ENCODE measurements at regions not wholly inside any gene's neighbourhood (a gene's known extent, or its start where the extent isn't known, plus 50 kb on each side); places are given as distances from the start of the nearest gene placed in this dataset.

DNA sequence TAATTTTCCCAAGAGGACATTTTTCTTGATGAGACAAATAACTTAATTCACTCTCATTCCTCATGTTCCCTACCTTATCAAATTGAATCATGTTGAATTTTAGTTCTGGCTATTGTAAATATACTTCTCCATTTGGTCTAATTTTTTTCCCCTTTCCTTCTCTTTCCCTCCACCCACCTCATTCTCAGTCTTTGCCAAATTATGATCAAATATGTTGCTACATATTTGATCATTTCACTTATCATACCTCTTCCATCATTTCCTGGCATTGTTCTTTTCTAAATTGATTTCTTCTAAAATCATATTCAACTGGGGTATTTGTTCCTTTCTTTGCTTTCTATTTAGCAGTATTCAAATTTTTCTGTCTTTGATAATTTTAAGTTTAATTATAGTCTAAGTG is 52.3 kb downstream of the HDGFL1 start:
- POLR2A ChIA-PET, result no interaction called here

DNA sequence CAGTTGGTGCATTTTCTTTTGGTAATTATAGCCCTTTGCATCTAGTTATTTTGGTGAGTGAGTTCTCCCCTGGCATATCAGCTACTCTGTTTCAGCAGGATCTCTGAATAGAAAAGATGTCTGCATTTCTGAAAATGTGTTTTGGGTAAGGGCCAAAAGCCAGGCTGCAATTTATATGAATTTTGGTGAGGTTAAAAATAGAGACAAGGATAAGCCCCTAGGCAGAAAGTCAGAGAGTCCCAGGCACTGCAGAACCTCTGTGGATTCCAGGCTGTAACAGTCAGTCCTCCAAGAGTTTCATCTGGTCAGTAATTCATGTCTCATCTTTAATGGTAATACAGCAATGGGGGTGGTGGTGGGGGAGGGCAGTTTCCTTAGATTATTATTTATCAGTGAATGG is 53.0 kb downstream of the HDGFL1 start:
- no peak overlapping the region for H3K27ac Mint-ChIP-seq
- peaks cover 2% of the 10 kb centered on the region for H3K36me3 Mint-ChIP-seq (ENCODE audit: low read depth)
- H3K4me3 Mint-ChIP-seq, result no peak overlapping the region
- peaks cover 11% of the 10 kb centered on the region for H3K9me3 Mint-ChIP-seq (ENCODE audit: low read depth)
- intact Hi-C loops (cut with DNase I, micrococcal nuclease), result no loop called here
- ATAC-seq, result no peak
- no peaks in the 10 kb centered on the region for H3K27me3 Mint-ChIP-seq
- no peak for DNase-seq
- POLR2A ChIA-PET, result no interaction called here
- H3K4me1 Mint-ChIP-seq, result no peaks in the 10 kb centered on the region
- CTCF ChIA-PET, result no interaction called here

More for the DNA sequence above, 52.3 kb downstream of the HDGFL1 start:
- CTCF ChIA-PET, result no interaction called here
- ATAC-seq, result no peak
- H3K27me3 Mint-ChIP-seq, result no peaks in the 10 kb centered on the region
- no peak overlapping the region for H3K4me3 Mint-ChIP-seq
- no peak for DNase-seq
- H3K9me3 Mint-ChIP-seq (ENCODE audit: low read depth), result peaks cover 7% of the 10 kb centered on the region
- intact Hi-C loops (cut with DNase I, micrococcal nuclease), result no loop called here
- no peak overlapping the region for H3K27ac Mint-ChIP-seq
- H3K36me3 Mint-ChIP-seq (ENCODE audit: low read depth), result no peaks in the 10 kb centered on the region
- H3K4me1 Mint-ChIP-seq, result no peaks in the 10 kb centered on the region

DNA sequence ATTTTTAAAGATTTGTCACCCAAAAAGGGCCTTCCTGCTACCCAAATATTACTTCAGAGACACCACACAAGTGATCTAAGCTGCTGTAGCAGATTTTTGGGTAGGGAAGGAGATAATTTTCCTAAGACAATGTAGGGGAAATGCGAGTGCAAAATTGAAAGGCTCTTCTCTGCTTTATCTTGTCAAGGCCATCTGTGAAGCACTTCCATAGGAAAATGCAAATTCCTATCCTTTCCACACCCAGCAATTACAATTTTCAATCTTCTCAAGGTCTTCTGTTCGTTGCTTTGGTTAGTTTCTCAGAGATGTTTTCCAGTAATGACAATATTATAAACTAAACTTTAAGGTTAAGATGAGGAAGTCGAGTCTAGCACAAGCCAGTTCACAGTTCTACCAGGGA is 53.4 kb downstream of the HDGFL1 start:
- Mint-ChIP-seq H3K27ac (no peak overlapping the region), H3K4me1 (no peaks in the 10 kb centered on the region), H3K9me3 (ENCODE audit: low read depth) (peaks cover 11% of the 10 kb centered on the region), H3K27me3 (no peaks in the 10 kb centered on the region), H3K36me3 (ENCODE audit: low read depth) (peaks cover 2% of the 10 kb centered on the region), H3K4me3 (no peak overlapping the region)
- intact Hi-C loops (cut with DNase I, micrococcal nuclease), result no loop called here
- ATAC-seq (no peak), DNase-seq (no peak)
- CTCF ChIA-PET, result no interaction called here
- POLR2A ChIA-PET, result no interaction called here

DNA sequence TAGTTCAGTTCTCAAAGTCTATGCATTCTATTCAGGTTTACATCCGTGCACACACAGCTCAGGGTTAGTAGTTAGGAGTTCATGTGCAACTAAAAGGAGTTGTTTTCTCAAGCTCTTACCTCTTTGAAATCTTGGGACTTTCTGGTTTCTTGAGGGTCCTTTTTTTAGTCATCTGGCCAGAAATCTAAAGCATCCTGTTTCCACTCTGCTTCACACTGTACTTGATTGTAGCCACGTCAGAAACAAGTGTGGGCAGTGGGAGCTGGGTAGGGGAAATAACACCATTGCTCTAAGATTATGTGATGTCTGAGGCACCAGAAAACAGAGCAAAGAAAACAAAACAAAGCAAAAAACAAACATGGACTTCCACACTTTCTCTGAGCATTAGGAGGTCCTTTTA is 58.3 kb downstream of the HDGFL1 start:
- no peaks in the 10 kb centered on the region for H3K4me1 Mint-ChIP-seq
- no peak overlapping the region for H3K4me3 Mint-ChIP-seq
- no peak for ATAC-seq
- H3K9me3 Mint-ChIP-seq (ENCODE audit: low read depth), result peaks cover 7% of the 10 kb centered on the region
- no peak for DNase-seq
- ChIA-PET CTCF (interaction anchor here (0.9 to 1.3 kb wide), 2 partner anchors 14 to 190 kb away, joined by 3 to 4 read pairs; no protein-coding TSS in a partner anchor), POLR2A (no interaction called here)
- H3K36me3 Mint-ChIP-seq (ENCODE audit: low read depth), result peaks cover 2% of the 10 kb centered on the region
- H3K27me3 Mint-ChIP-seq, result no peaks in the 10 kb centered on the region
- no peak overlapping the region for H3K27ac Mint-ChIP-seq
- intact Hi-C loops (cut with DNase I, micrococcal nuclease), result no loop called here

DNA sequence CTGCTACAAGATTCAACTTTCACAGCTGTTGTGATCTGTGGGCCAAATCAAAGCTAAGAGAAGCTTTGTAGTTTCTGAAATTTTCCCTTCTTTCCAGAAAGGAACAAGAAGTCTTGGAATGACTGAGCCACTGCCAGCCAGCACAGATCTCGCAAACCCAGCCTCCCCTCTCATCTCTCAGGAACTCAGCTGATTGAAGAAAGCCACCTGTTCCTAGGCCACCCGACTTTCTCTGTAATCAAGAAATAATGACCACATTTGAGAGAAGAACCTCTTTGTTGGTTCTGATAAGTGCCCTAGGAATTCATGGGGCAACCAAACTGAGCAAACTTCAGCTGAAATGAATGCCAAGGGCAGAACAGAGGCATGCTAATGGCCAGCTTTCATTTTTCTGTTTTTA is 61.7 kb downstream of the HDGFL1 start:
- Mint-ChIP-seq H3K27ac (no peak overlapping the region), H3K9me3 (ENCODE audit: low read depth) (peaks cover 7% of the 10 kb centered on the region), H3K36me3 (ENCODE audit: low read depth) (peaks cover 2% of the 10 kb centered on the region), H3K27me3 (no peaks in the 10 kb centered on the region), H3K4me3 (no peak overlapping the region), H3K4me1 (no peaks in the 10 kb centered on the region)
- ATAC-seq (no peak), DNase-seq (no peak)
- intact Hi-C loops (cut with DNase I, micrococcal nuclease), result no loop called here
- ChIA-PET CTCF (no interaction called here), POLR2A (no interaction called here)

DNA sequence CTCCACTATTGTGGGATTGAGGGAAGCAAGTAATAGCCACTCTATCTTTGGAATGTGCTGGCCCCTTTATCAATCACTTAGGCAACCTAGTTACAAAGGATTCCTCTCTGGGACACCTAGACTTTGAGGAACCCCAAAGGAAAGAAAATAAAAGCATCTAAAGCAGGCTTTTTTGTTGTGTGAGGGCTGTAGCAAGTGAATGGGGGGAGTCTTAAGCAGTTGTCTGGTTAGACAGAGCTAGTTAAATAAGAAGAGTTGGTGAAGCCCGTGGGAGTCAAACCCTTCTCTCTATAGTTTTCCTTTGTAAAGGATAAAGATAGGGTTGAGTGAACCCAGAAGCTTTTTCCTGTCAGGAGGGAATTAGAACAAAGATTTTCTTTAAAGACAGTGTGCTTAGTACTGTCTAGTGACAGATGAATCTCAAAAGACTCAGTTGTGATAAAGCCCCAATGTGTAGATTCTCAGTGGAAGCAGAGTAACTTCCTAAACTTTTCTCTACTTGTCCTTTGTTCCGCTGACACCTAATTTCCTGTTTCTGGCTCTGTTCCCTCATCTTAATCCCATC is 63.3 kb downstream of the HDGFL1 start:
- Mint-ChIP-seq H3K27ac (no peak overlapping the region), H3K36me3 (ENCODE audit: low read depth) (no peaks in the 10 kb centered on the region), H3K27me3 (no peaks in the 10 kb centered on the region), H3K4me1 (no peaks in the 10 kb centered on the region), H3K4me3 (no peak overlapping the region), H3K9me3 (ENCODE audit: low read depth) (no peaks in the 10 kb centered on the region)
- DNase-seq (no peak), ATAC-seq (no peak)
- ChIA-PET POLR2A (no interaction called here), CTCF (interaction anchor here (0.6 kb wide), 1 partner anchor 830 kb away, joined by 3 read pairs; no protein-coding TSS in a partner anchor)
- intact Hi-C loops (cut with DNase I, micrococcal nuclease), result no loop called here

DNA sequence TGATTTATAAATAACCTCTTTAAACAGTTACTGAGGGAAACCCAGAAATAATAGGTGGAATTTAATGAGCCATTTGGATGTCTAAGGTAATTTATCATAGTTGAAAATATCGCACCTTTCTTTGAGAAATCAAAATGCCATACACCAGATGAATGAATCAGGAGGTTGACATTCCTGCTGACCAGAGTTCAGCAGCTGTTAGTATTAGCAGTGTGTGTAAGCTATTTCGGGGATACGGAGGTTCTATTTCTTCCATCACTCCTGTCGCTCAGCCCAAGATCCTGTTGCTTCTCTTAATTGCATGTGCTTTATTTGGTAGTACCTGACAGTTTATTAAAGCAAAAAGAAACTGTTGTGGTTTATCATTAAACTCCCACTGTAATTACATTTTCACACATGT is 67.1 kb downstream of the HDGFL1 start:
- Mint-ChIP-seq H3K9me3 (ENCODE audit: low read depth) (no peaks in the 10 kb centered on the region), H3K4me3 (no peak overlapping the region), H3K36me3 (ENCODE audit: low read depth) (no peaks in the 10 kb centered on the region), H3K27ac (no peak overlapping the region), H3K27me3 (no peaks in the 10 kb centered on the region), H3K4me1 (no peaks in the 10 kb centered on the region)
- ChIA-PET POLR2A (no interaction called here), CTCF (interaction anchor here (1.1 kb wide), 1 partner anchor 11 kb away, joined by 3 read pairs; no protein-coding TSS in a partner anchor)
- no peak for DNase-seq
- intact Hi-C loops (cut with DNase I, micrococcal nuclease), result no loop called here
- no peak for ATAC-seq

DNA sequence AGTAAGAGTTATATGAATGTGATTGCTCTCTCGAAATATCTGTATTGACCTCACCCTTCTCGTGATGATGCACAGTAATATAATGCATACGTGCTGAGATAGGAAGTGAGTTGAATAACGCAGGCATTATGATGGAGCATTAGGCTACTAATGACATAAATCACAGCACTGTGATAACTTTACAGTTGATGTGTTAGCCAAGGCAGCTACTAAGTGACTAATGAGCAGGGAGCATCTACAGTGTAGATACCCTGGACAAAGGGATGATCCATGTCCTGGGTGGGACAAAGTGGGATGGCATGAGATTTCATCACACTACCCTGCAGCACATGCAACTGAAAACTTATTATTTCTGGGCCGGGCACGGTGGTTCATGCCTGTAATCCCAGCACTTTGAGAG is 68.4 kb downstream of the HDGFL1 start:
- POLR2A ChIA-PET, result no interaction called here
- CTCF ChIA-PET, result interaction anchor here (1.1 kb wide), 1 partner anchor 10 kb away, joined by 3 read pairs; no protein-coding TSS in a partner anchor
- H3K27ac Mint-ChIP-seq, result no peak overlapping the region

DNA sequence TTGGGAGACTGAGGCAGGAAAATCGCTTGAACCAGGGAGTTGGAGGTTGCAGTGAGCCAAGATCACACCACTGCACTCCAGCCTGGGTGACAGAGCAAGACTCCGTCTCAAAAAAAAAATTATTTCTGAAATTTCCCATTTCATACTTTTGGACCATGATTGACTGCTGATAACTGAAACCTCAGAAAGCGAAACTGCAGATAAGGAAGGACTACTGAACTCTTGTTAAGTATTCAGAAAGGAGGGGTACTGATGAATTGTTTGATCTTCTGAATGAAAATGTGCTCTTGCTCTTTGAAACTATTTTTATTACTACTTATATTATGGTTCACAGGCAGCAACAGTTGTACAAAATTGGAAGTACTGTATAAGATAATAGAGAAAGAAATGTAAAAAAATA is 69.0 kb downstream of the HDGFL1 start:
- Mint-ChIP-seq H3K27ac (no peak overlapping the region), H3K9me3 (ENCODE audit: low read depth) (no peaks in the 10 kb centered on the region), H3K4me3 (no peak overlapping the region), H3K4me1 (no peaks in the 10 kb centered on the region), H3K36me3 (ENCODE audit: low read depth) (no peaks in the 10 kb centered on the region), H3K27me3 (no peaks in the 10 kb centered on the region)
- ATAC-seq (no peak), DNase-seq (no peak)
- POLR2A ChIA-PET, result no interaction called here
- intact Hi-C loops (cut with DNase I, micrococcal nuclease), result no loop called here
- CTCF ChIA-PET, result no interaction called here

More for the DNA sequence above, 68.4 kb downstream of the HDGFL1 start:
- H3K36me3 Mint-ChIP-seq (ENCODE audit: low read depth), result no peaks in the 10 kb centered on the region
- H3K4me1 Mint-ChIP-seq, result no peaks in the 10 kb centered on the region
- DNase-seq (no peak), ATAC-seq (no peak)
- no peaks in the 10 kb centered on the region for H3K9me3 Mint-ChIP-seq (ENCODE audit: low read depth)
- no peak overlapping the region for H3K4me3 Mint-ChIP-seq
- H3K27me3 Mint-ChIP-seq, result no peaks in the 10 kb centered on the region
- intact Hi-C loops (cut with DNase I, micrococcal nuclease), result no loop called here

DNA sequence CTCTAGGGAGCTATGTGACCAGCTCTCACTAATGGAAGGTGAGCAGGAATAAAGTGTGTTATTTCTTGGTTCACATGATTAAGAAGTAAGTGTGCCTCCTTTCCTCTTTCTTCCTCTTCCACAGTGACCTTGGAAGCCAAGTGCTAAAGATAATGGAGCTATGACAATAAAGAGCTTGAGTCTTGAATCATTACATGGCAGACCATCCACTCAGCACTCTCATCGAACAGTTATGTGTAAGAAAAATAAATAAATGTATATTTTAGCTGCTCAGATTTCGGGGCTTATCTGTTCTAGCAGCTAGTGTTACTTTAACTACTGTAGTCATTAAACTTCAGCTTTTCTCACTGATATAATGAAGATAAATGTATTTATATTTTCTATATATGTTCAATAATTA is 72.9 kb downstream of the HDGFL1 start:
- no peak for ATAC-seq
- Mint-ChIP-seq H3K27me3 (no peaks in the 10 kb centered on the region), H3K4me3 (no peak overlapping the region), H3K36me3 (ENCODE audit: low read depth) (no peaks in the 10 kb centered on the region), H3K27ac (no peak overlapping the region), H3K4me1 (no peaks in the 10 kb centered on the region), H3K9me3 (ENCODE audit: low read depth) (no peaks in the 10 kb centered on the region)
- intact Hi-C loops (cut with DNase I, micrococcal nuclease), result no loop called here
- ChIA-PET POLR2A (no interaction called here), CTCF (interaction anchor here (0.9 kb wide), 1 partner anchor 14 kb away, joined by 3 read pairs; no protein-coding TSS in a partner anchor)
- DNase-seq, result no peak

DNA sequence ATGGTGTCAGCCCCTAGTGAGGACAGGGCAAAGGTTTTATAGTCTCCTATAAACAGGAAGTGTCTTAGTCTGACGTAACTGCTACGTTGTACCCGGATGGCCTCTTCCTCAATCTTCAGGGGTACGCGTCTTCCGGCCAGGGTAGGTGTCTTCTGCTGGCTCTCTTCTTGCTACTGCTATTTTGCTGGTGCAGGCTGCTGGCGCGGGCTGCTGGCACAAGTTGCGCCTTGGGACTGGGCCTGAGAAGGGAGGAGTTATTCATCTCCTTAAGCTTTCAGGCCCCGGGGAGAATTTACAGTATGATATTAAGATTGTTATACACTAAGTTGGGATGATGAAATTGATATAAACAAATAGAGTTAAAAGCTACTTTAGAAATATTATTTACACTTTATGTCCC is 74.4 kb downstream of the HDGFL1 start:
- H3K4me3 Mint-ChIP-seq, result no peak overlapping the region
- ATAC-seq (no peak), DNase-seq (no peak)
- POLR2A ChIA-PET, result no interaction called here
- H3K4me1 Mint-ChIP-seq, result no peaks in the 10 kb centered on the region
- H3K27me3 Mint-ChIP-seq, result no peaks in the 10 kb centered on the region
- CTCF ChIA-PET, result no interaction called here
- H3K36me3 Mint-ChIP-seq (ENCODE audit: low read depth), result no peaks in the 10 kb centered on the region
- H3K9me3 Mint-ChIP-seq (ENCODE audit: low read depth), result no peaks in the 10 kb centered on the region
- no peak overlapping the region for H3K27ac Mint-ChIP-seq
- intact Hi-C loops (cut with DNase I, micrococcal nuclease), result no loop called here

DNA sequence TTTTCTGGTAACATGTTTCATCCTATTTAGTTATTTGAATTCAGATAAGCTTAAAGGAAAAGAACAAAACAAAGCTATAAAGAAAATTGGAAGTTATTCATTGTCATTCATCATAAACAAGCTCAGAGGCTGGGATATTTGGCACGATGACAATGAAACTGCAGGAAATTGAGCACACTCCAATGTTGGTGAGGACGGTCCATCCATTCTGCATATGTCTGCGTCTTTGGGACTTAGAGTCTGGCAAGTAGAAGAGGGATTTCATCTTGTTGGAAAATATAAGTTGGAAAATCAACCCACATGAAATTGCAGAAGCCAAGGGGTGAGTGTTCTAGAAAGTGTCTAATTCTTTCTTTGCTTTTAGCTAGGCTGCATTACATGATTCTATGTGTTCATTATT is 78.4 kb downstream of the HDGFL1 start:
- Mint-ChIP-seq H3K27me3 (no peaks in the 10 kb centered on the region), H3K27ac (no peak overlapping the region), H3K4me3 (no peak overlapping the region), H3K9me3 (ENCODE audit: low read depth) (no peaks in the 10 kb centered on the region), H3K4me1 (no peaks in the 10 kb centered on the region), H3K36me3 (ENCODE audit: low read depth) (no peaks in the 10 kb centered on the region)
- ChIA-PET POLR2A (no interaction called here), CTCF (interaction anchor here (1.0 to 2.1 kb wide), 2 partner anchors 9 to 11 kb away, joined by 3 to 5 read pairs; no protein-coding TSS in a partner anchor)
- intact Hi-C loops (cut with DNase I, micrococcal nuclease), result no loop called here
- DNase-seq, result no peak
- ATAC-seq, result no peak

DNA sequence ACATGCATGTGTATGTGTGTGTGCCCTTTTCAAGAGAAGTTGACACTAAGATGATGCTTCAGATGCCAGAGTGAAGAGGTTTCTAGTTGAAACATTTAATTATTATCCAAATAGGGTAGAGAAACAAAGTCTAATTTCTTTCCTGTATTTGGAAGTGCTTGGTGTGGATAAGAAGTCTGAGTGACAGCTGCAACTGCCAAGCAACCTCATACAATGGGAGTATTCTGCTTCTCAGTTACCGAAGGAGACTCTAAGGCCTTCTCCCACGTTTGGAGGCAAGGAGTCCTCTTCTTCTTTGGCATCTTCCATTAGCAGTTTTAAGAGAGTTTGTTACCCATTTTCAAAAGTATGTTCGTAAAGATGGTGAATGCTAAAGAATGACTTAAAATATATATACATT is 82.4 kb downstream of the HDGFL1 start:
- Mint-ChIP-seq H3K4me1 (no peaks in the 10 kb centered on the region), H3K36me3 (ENCODE audit: low read depth) (no peaks in the 10 kb centered on the region), H3K9me3 (ENCODE audit: low read depth) (no peaks in the 10 kb centered on the region), H3K27me3 (no peaks in the 10 kb centered on the region), H3K27ac (no peak overlapping the region), H3K4me3 (no peak overlapping the region)
- intact Hi-C loops (cut with DNase I, micrococcal nuclease), result no loop called here
- POLR2A ChIA-PET, result no interaction called here
- DNase-seq (no peak), ATAC-seq (no peak)
- CTCF ChIA-PET, result no interaction called here

Measured in activated CD4-positive, alpha-beta T cell treated with anti-CD3 and anti-CD28 coated beads for 36 hours (primary cell).